ENCODE measurements at regions not wholly inside any gene's neighbourhood (a gene's known extent, or its start where the extent isn't known, plus 50 kb on each side); places are given as distances from the start of the nearest gene placed in this dataset.
"Not testable (repeated sequence)": the region's sequence is repeated elsewhere in the genome, so short reads cannot be mapped to it uniquely, and the experiment has no call there.

DNA sequence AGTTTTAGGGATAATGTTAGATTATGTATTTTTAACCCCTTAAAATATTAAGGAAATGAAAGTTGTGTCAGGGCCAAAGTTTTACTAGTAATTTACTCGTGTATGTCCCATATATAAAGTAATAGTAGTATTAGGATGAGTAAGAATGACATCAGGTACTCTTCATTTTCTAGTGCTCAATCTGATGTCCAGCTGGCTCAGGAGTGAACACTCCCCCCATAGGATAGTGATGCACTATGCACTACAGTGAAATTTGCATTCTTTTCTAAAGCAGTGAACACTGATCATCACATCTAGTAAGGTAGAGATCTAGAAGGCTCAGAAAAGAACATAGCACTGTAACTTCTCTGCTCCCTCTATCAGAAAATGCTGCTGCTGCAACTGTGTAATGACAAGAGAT lies 409.7 kb downstream of the GLUD2 start:
- DNase-seq = no peak

DNA sequence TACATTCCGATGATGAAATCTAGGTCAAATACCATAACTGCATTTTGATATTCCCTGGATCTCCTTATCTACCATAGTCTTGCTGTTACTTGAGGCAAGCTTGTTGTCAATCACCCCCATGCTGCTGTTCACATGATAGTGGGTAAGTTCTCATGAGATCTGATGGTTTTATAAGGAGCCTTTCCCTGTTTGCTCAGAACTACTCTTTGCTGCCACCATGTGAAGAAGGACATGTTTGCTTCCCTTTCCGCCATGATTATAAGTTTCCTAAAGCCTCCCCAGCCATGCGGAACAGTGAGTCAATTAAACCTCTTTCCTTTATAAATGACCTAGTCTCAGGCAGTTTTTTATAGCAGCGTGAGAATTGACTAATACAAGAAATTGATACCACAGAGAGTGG lies 432.0 kb downstream of the GLUD2 start:
- DNase-seq = no peak

DNA sequence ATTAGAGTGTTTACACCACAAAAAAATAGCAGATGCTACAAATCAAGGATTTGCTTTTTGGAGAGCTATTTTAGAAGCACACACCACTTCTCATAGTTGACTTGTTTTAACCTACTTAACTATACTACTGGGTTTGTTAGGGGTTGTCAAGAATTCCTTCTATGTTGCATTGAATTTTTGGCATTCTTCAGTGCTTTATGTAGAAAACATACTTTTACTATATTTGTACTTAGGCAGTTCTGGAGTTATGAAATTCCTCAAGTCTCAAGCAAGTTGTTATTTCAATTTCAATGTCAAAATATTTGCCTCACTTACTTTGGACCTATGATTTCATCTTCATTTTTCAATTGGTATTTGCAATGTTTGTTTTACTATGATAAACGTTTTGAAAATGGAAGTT lies 449.6 kb downstream of the GLUD2 start:
- no peak for DNase-seq

DNA sequence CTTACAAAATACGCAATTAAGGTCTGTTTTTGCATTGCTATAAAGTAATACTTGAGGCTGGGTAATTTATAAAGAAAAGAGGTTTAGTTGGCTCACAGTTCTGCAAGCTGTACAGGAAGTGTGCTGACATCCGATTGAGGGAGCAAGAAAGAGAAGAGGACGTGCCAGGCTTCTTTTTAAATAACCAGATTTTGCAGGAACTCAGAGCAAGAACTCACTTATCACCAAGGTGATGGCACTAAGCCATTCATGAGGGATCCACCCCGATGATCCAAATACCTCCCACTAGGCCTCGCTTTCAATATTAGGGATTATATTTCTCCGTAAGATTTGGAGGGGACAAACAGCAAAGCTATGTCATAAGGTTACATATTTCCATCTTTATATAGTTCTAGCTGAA lies 456.7 kb downstream of the GLUD2 start:
- DNase-seq = no peak

DNA sequence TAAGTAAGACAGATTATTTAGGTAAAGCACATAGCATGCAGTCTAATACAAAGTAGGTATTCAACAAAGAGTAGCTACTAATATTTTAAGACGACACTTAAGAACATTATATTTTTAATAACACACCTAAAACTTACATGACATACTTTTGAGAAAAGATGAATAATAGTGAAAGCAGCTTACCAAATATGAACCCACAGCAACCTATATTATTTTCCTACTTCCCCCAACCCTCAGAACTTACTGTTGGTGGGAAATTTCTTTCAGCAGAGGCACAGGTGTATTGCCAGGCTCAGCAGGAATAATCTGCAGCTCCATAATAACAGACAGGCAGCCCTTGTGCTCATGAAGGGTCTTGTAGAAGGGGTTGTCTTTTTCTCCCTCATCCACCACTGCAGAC lies 498.9 kb downstream of the GLUD2 start:
- DNase-seq = no peak

DNA sequence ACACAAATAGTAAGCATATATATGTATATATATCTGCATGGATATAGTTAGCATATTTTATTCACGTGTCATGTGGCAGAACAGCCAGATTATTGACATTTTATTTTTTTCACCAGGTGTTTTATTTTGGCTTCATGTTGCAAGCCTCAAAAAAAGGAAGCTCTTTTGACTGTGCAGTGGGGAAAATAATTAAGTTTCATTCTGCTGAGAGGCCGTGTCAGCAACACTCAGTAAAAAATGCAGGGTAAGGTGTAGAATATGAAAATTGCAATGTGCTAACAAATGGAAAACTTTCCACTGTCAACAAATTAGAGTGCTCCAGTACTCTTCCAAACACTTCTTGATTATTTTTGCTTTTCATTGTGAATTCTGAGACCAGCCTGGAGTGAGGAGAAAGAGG lies 511.5 kb downstream of the GLUD2 start:
- DNase-seq = no peak

DNA sequence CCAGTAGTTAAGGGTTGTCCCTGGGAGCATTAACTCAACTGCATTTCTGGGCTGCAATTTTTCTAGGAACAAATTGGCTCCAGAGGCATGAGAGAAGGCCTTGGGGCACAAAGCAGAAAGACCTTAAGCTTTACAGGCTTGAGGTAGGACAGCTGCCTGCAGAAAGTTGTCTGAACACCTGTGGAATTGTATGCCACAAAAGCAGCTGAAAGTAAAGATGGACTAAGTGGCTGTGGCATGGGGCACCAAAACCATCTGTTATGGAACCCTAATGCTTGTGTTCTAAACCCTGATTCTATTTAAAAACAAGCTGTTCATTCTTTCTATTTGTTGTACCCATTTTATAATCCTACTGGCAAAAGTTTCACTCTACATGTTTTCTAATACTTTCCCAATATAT lies 515.2 kb downstream of the GLUD2 start:
- no peak for DNase-seq

DNA sequence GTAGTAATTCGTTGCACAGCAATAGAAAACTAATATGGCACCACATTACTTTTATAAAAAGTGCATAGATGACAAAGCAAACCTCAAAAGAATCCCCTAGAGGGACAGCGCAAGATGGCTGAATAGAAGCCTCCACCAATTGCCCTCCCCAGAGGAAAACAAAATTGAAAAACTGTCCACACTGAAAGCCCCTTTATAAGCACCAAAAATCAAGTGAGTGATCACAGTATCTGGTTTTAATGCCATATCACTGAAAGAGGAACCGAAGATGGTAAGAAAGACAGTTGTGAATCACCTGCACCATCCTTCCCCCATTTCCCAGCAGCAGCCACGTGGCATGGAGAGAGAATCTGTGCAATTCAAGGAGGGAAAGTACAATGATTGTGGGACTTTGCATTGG lies 522.2 kb downstream of the GLUD2 start:
- no peak for DNase-seq

DNA sequence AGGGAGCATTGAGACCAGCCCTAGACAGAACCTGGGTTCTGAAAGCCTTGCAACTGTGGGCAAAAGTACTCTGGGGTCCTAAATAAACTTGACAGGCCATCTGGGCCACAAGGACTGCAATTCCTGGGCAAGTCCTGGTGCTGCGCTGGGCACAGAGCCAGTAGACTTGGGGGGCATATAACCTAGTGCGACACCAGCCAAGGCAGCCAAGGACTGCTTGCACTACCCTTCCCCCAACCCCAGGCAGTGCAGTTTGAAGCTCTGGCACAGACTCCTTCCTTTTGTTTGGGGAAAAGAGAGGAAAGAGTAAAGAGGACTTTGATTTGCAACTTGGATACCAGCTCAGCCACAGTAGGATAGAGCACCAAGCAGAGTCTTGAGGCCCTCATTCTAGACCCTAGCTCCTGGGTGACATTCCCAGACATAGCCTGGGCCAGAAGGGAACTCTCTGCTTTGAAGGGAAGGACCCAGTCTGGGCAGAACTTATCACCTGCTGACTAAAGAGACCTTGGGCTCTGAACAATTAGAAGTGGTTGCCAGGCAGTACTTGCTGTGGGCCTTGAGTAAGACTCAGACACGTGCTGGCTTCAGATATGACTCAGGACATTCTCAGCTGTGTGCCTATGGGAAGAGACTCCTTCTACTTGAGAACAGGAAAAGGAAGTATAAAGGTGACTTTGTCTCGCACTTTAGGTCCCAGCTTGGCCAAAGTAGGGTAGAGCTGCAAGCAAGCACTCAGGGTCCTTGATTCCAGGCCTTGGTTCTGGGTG lies 522.8 kb downstream of the GLUD2 start:
- no peak for DNase-seq

DNA sequence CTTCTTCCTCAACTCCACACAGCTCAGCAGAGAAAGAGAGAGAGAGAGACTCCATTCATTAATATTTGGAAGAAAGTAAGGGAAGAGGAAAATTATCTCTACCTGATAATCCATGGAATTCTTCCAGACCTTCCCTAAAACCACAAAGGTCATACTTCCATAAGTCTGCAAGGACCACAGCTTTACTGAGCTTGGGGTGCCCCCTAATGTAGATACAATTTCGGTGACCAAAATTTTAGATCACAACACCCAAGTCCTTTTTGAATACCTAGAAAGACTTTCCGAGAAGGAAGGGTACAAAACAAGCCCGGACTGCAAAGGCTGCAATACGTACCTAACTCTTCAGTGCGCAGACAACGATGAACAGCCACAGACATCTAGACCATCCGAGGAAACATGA lies 523.9 kb downstream of the GLUD2 start:
- DNase-seq = no peak

DNA sequence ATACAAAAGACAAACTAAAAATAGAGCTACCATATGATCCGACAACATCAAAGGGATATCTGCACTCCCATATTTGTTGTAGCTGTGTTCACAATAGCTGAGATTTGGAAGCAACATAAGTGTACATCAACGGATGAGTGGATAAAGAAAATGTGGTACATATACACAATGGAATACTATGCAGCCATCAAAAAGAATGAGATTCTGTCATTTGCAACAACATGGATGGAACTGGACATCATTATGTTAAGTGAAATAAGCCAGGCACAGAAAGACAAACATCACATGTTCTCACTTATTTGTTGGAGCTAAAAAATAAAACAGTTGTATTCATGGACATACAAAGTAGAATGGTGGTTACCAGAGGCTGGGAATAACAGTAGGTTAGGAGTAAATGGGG lies 527.0 kb downstream of the GLUD2 start:
- not testable (repeated sequence) for DNase-seq

DNA sequence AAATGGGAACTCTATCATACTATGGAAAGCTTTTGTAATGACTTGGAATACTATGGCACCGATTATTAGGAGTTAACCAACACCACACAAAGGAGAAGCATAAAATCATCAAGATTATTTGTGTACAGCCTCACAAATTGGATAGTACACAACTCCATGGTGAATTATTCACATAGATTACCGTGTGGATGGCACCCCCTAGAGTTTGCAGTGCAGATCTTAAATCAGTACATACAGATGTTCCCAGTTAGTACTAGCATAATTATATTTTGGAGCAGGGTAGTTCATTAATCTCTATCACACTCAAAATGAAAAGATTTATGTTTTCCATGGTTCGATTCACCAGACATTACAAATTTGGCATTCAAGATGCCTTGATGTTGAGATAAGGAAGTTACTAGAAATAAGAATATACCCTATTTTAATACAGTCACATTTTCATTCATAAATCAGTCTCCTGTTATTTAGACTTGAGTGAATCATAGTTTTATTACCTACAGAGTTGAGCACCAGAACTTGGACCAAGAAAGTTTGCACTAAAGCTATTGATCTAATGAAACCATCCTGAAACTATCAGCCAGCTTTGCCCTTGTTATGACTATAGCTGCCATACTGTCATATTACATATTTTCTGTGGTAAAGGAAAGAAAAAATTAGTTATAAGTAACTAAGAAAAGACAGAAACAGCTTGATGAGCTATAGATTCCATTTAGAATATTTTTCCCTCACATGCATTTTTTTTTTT lies 531.8 kb downstream of the GLUD2 start:
- DNase-seq = peak; percentile 18 to 33 (median 29)

DNA sequence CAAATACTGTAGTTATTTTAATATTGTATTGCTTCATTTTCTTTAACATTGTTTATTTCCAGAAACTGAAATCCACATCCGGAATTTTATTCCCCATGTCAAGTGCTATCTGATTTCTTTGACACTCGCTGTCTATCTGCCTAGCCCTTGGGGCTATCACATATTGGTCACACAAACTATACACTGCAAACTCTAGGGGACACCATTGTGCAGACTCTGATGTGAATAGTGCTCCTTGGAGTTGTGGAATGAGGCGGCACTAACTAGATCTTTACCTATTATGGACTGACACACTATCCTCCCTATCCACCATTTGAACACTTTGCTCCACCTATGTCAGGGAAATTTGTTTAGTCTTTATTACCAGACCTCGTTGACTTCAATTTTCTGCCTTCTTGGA lies 534.5 kb downstream of the GLUD2 start:
- no peak for DNase-seq

DNA sequence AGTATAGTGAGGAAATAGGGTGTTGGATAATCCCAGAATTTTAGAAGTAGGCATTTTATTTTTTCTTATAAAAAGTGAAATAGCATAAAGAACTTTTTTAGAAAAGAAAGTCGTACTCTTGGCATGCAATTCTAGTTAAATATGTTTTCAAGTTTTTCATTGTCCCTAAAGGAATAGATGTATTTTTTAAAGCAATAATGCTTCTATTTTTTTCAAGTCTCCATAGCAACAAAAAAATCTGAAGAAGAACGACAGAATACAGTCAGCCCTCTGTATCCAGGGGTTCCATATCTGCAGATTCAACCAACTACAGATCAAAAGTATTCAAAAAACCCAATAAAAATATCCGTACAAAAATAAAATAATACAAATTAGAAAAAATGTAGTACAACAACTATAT lies 538.2 kb downstream of the GLUD2 start:
- no peak for DNase-seq

DNA sequence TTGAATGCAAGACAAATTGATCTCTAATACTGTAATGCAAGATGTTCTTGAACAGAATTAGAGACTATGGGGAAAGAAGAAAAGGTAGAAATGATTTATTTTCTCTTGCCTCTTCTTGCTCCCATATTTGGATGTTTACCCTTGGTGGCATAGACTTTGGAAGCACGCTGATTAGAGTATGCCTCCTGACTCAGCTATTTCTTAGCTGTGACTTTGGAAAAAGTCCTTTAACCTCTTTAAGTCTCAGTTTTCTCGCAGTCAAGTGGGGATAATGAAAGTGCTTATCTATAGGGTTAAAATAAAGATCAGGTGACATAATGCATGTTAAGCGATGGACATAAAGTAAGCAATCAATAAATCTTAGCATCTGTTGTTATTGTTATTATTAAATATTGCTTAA lies 545.5 kb downstream of the GLUD2 start:
- no peak for DNase-seq

DNA sequence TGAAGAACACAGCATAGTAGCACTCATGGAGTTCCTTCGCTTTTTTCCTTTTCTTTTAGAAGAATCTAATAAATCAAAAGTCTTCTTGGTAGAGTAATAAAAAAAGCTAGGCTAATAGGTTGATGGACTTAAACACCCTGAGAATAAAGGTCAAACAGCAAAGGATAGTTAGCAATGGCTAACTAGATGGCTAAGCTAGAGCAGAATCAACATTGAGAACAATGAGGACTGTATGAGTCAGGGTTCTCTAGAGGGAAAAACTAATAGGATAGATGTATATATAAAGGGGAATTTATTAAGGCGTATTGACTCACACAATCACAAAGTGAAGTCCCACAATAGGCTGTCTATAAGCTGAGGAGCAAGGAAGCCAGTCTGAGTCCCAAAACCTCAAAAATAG lies 550.9 kb downstream of the GLUD2 start:
- no peak for DNase-seq

DNA sequence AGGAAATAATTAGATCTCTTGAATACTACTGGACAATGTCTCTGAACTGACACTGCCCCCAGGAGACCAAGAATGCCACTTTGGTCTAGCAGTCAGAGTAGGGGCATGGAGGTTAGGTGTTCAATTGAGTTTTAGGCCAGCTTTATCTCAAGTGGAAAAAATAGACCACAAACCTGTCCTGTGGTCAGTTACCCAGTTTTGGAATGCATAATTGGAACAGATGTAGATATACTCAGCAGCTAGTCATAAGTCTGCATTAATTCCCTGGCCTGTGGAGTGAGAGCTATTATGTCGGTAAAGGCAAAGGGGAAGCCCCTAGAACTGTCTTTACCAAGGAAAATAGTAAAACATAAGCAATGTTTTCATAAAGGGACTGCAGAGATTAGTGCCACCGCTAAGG lies 587.7 kb downstream of the GLUD2 start:
- DNase-seq = no peak

DNA sequence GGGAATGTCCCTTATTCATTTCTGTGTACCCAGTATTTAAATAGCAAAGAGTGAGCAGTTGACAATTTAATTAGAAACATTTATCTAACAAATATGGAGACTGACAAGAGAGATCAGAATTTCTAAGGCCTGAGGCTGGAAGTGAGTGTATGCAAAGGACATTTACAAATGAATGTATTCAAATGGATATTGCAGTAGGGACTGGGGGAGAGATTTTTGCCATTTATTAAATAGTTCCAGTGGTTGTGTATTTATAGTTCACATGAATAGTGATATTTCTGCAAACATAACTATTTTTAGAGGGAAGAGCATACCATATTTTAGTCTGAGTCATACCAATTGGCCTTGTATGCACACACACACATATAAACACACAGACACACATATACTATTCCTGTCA lies 592.4 kb downstream of the GLUD2 start:
- no peak for DNase-seq

DNA sequence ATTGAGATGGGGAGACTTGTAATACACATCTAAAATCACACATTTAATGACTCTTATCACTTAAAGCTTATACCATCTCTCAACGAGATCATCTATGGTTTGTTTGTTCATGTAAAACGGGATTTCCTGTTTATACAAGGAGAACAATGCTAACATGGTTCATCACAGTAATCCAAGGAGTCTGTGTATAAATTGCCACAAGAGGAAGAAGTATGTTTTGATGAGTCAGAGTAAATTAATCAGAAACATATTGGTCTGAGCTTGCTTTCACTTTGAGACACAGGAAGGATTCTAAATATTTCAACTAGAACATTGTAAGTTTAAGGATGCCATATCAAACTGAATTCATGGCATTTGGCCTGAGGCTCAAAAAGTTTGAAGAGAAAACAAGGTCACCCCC lies 594.1 kb downstream of the GLUD2 start:
- peak in 1 of 3 donors; percentile 8 for DNase-seq

DNA sequence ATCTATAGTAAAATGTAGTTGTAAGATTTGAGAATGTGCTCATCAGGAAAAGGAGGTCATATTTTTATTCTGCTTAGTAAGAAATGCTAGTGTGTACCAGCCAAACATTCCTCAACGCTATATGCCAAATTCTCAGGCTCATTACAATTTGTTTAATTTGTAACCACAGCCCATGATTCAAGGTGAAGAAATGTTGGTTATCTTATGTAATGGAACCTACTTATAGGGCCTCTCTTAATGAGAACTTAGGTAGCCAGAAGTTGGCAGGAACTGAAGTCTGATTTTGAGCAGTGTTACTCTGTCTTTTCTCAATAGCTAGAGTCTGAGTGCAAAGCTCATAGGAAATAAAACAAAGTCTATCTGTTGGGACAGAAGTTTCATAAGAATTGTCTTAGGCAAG lies 595.0 kb downstream of the GLUD2 start:
- no peak for DNase-seq

DNA sequence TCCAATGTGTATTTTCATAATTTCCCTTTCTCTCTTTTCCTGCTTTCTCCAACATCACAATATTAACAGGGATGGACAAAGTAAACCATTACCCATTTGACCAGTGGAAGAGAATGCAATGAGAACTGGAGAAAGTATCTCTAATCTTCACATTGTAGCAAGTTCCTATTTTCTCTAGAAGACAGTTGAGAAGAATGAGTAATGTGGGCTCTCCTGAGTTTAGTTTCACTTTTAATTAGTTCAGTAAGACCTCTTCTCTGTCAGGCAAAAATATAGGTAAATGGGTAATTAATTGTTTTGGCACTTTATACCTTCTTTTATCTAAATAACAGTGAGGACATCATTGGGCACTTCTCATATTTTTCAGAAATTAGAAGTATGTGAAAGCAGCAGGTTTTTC lies 602.0 kb downstream of the GLUD2 start:
- DNase-seq = peak; percentile 1 to 25 (median 14)

DNA sequence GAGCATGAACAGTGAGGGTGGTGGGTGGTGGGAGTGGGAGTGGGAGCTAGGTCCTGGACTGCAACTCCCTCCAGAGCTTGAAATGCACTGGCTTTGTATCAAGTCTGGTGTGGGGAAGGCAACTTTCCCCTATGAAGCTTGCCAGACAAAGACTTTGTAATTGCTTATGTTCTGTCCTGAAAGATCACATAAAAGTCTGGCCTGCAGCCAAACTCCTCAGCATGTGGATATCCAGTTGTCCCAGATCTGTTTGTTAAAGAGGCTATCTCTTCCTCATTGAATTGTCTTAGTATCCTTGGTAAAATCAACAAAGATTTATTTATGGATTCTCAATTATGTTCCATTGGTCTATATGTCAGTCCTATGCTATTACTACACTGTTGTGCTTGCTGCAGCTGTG lies 607.9 kb downstream of the GLUD2 start:
- DNase-seq = no peak

DNA sequence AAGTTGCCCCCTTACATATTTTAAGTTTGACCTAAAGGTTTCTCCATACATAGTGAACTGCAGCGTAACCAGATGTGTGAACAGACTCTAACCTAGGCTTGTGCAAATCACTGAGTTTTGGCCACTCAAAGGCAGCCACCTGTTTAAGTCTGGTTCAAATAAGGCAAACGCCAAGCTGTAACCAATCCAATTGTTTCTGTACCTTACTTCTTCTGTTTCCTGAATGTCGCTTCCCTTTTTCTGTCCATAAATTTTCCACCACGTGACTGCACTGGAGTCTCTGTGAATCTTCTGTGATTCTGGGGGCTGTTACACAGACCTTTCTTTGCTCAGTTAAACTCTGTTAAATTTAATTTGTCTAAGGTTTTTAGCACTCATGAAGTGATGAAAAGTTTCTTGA lies 618.8 kb downstream of the GLUD2 start:
- peak in 1 of 3 donors; percentile 0 for DNase-seq

DNA sequence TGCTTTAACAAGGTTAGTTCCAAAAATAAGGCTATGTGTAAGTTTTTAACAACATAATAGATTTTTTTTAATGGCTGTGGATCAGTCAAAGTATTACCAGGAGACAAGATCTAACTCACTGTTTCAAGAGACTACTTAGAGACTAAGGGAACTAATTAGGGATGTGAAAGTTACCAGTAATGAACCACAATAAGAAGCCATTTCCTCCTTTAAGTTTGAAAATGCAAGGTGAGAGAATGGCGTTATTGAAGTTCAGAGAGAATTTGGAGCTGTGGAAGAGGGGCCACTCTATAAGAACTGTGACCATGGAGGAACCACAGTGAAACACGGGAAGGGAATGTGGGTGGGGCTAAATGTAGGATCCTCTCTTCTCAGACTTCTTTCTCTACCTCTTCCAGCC lies 624.2 kb downstream of the GLUD2 start:
- no peak for DNase-seq

DNA sequence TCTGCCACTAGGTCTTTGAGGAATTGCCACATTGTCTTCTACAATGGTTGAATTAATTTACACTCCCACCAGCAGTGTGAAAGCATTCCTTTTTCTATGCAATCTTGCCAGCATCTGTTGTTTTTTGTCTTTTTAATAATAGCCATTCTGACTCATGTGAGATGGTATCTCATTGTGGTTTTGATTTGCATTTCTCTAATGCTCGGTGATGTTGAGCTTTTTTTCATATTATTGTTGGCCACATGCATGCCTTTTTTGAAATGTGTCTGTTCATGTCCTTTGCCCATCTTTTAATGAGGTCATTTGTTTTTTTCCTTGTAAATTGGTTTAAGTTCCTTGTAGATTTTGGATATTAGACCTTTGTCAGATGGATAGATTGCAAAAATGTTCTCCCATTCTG lies 661.8 kb downstream of the GLUD2 start:
- DNase-seq = not testable (repeated sequence)

Measured in suppressor macrophage treated with lipopolysaccharide for 1 hour (primary cell).